H4 (cell line): ENCODE measurements at regions not wholly inside any gene's neighbourhood (a gene's known extent, or its start where the extent isn't known, plus 50 kb on each side); places are given as distances from the start of the nearest gene placed in this dataset.
A peak's percentile ranks its signal among the peaks of the same experiment; 100 is the strongest.

Experiments used
- DNase-seq: peaks from one replicate; pipeline ENCODE4 v3.0.0-alpha.2; 2015; ENCODE audit warnings: low spot score

- DNase-seq: no peak
These were observed 202.5 kb upstream of the CDH7 start for GRCh38 chr18:65548316-65548715.

GRCh38 chr18:65547046-65547445, 203.8 kb upstream of the CDH7 start:
- no peak for DNase-seq

- no peak for DNase-seq
These were observed 206.1 kb upstream of the CDH7 start for GRCh38 chr18:65544701-65545100.

- DNase-seq: peak; percentile 32
These were observed 222.8 kb upstream of the CDH7 start for GRCh38 chr18:65527879-65528633.

DNA sequence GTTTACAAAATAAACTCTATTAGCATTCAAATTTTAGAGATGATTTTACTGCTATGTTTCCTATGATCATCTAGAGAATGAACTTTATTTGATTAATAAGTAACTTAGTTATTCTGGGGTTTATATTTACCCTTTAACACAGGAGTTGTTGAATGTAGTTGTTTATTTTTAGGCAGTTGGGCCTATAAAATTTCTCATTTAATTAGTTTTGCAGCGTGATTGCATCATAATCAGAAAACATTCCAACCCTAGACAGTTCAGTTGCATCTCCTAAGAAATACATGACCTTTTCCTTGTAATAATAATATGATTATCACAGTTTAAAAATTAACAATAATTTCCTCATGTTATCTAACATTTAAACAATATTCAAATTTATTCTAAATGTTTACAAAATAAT, 224.7 kb upstream of the CDH7 start:
- no peak for DNase-seq

DNA sequence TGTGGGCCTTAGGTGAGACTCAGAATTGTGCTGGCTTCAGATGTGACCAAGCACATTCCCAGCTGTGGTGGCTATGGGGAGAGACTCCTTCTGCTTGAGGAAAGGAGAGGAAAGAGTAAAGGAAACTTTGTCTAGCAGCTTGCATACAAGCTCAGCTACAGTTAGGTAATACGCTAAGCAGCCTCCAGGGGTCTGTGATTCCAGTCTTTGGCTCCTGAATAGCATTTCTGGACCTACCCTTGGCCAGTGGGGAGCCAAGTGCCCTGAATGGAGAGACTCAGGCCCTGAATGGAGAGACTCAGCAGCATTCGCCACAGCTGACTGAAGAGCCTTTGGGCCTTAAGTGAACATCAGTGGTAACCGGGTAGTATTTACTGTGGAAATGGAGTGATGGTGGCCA, 227.4 kb upstream of the CDH7 start:
- DNase-seq: no peak

DNA sequence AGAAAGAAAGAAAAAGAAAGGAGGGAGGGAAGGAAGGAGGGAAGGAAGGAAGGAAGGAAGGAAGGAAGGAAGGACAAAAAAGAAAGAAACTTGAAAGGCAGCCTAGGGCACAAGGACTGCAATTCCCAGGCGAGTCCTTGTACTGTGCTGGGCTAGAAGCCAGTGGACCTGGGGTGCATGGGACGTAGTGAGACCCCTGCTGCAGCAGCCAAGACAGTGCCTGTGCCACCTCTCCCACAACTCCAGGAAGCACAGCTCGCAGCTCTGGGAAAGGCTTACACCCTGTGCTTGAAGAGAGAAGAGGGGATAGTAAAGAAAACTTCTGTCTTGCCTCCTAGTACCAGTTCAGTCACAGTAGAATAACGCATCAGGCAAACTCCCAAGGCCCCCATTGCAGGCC, 227.9 kb upstream of the CDH7 start:
- DNase-seq: no peak

DNA sequence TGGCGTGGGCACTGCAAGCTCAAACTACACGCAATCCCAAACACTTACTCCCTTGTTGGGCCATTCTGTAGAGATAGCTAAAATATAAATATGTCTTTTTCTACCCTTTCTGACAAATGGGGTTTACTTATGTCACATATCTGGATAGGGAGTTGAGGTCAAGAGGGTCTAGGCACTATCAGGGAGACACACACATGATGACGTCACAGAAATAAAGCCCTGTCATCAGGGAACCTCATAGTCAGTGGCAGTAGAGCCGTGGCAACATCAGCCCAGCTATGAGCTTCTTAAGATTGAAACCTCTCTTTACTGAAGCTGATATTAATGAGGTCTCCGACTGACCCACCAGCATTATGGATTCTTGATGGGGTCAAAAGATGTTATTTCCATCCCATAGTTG, 234.6 kb upstream of the CDH7 start:
- no peak for DNase-seq

DNA sequence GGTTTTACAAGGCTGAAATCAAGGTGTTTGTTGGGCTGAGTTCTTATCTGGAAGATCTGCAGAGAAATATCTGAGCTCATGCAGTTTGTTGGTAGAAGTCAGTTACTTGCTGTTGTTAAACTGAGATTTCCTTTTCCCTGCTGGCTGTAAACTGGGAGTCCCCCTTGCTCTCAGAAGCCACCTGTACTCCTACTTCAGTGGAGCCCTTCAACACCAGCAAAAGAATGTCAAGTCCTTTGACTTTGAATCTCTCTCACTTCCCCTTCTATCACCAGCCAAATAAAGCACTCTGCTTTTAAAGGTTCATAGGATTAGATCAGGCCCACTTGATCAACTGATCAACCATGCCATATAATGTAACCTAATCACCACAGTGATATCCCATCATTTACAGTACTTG, 252.2 kb upstream of the CDH7 start:
- no peak for DNase-seq

- no peak for DNase-seq
These were observed 263.2 kb upstream of the CDH7 start for GRCh38 chr18:65487569-65487968.

DNA sequence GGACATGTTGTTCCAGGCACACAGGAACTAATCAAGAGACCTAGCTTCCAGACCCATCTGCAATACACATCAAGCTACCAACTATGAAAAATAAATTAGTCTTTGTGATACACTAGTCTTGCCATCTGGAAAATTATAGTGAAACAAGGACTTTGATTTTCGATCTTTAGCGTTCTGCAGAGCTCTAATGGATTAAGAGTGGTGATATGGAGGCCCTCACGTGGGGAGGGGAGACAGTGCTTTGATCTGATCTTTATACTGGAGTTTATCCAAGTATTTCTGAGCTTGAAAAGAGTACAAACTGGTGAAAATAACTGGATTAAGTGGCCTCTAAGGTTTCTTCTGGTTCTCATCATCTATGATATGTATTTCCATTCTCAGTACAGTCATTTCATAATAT, 273.4 kb upstream of the CDH7 start:
- DNase-seq: no peak

- DNase-seq: no peak
These were observed 281.9 kb upstream of the CDH7 start for GRCh38 chr18:65468881-65469280.

DNA sequence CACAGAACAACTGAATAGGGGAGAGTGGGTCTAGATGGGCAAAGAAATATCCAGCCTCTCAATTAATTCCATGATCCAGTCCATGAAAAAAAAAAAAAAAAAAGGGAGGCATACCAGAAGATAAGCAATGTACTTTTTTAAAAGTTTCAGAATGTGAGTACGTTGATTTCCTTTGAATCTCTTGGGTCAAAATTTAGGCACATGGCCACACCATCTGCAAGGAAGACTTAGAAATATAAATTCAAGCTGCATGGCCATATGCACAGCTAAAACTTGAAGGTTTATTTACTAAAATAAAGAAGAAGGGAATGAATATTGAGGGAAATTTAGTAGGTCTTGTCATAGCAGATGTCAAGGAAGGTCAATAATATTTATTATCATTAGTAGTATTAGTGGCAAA, 286.5 kb upstream of the CDH7 start:
- DNase-seq: no peak

DNA sequence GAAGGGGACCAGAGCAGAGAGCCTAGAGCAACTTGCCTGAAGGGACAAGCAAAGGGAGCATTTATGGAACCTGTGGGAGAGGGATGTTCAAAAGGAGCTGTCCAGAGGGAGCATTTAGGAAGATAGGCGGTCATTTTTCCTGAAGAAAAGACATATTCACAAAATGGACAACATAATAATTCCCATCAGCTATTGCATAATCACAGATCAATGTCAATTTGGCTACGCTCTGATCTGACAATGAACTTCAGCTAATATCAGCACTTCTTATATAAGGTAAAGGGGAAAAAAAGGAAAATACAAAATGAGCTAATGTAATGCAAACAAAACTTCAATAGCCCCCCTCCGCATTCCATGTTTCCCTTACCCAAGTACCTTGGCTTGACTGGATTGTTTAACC, 291.1 kb upstream of the CDH7 start:
- DNase-seq: no peak

DNA sequence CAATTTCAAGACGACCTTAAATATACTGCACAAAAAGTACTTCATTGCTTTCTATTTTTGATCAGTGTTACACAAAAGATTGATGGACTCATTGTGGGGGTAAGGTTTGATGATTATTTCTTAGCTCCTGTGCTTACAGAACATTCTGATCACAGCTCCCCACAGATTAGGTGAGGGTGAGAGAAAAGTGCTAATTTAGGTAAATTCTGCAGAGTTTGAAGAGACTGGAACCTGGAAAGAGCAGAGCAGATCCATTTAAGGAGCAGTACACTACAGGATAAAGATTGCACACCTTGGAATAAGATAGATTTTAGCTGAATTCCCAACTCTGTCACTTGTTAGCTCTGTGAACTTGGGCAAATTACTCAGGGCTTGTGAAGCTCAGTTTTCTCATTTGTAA, 291.9 kb upstream of the CDH7 start:
- no peak for DNase-seq

DNA sequence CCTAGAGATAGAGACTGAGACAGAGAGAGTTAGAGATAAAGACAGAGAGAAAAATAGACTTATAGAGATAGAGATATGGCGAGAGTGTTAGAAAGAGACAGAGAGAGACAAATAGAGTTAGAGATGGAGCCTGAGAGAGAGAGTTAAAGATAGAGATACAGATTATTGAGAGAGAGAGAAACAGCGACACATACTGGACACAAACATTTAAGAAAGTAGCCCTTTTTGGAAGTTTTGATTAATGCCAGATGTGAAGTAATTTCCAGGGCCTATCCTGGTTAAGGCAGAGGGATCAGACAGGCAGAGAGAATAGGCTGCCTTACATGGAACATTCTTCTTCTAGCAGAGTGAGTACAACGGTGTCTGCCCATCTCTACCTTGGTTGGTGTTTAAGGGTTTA, 311.6 kb upstream of the CDH7 start:
- DNase-seq: peak; percentile 71

DNA sequence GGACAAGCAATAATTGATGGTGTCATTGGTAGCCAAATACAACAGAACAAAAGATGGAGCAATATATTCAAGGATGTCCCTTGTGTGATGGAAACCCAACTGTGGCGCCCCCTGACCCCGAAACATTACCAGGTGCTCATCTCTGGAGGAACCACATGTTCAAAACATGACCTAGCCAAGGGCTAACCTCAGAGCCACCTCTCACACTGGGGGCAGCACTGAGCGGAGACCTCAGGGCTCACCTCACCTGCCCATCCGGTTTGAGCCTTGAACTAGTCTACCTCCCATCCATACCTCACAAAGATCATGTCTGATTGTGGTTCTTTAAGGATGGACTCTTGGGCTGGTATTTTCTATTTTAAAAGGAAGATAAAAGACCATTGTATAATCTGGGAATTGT, 314.4 kb upstream of the CDH7 start:
- DNase-seq: no peak

- DNase-seq: no peak
These were observed 315.3 kb upstream of the CDH7 start for GRCh38 chr18:65435534-65435933.

DNA sequence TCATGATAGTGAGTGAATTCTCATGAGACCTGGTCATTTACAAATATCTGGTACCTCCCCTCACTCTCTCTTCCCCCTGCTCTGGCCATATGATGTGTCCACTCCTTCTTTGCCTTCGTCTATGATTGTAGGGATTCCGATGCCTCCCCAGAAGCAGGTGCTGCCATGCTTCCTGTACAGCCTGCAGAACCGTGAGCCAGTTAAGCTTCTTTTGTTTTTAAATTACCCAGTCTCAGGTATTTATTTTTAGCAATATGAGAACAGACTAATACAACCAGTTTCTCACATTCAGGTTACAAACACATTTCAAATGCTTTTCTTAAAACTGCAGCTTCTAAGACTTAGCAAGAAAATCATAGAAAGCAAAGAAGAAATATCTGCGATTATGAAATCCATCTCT, 321.2 kb upstream of the CDH7 start:
- DNase-seq: no peak

DNA sequence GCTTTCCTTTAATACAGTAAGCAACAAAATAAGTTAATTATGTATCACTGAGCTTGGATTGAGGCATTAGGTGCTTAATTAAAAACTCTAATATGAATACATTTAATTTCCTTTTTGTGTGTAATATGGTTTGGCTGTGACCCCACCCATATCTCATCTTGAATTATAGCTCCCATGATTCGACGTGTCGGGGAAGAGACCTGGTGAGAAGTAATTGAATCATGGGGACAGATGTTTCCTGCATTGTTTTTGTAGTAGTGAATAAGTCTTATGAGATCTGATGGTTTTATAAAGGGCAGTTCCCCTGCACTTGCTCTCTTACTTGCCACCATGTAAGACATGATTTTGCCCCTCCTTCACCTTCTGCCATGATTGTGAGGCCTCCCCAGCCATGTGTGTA, 325.4 kb upstream of the CDH7 start:
- DNase-seq: no peak

DNA sequence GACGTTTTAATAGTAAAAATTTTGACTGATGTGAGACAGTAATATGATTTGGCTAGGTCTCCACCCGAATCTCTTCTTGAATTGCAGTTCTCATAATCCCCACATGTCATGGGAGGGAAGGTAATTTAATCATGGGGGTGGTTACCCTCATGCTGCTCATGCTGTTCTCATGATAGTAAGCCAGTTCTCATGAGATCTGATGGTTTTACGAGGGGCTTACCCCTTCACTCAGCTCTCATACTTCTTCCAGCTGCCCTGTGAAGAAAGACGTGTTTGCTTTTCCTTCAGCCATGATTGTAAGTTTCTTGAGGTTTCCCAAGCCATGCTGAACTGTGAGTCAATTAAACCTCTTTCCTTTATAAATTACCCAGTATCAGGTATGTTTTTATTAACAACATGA, 327.0 kb upstream of the CDH7 start:
- DNase-seq: no peak

GRCh38 chr18:65422544-65423136, 328.2 kb upstream of the CDH7 start:
- no peak for DNase-seq

DNA sequence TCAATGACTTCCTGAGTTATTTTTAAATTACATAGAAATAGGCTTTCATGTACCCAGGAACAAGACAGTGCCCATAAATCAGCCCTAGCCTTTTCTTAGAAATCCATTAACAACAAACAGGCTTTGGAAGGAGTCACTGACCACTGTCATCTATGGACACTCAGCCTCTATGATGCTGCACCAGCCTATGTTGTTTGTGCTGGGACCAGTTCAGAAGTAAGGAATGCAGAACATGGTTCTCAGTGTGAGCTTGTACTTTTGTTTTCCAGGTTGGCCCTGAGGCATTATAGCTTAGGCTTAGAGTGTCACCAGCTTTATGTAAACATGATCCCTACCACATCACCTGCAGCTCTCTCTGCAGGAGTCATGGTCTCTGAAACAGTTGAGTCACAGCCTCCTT, 335.7 kb upstream of the CDH7 start:
- DNase-seq: no peak

DNA sequence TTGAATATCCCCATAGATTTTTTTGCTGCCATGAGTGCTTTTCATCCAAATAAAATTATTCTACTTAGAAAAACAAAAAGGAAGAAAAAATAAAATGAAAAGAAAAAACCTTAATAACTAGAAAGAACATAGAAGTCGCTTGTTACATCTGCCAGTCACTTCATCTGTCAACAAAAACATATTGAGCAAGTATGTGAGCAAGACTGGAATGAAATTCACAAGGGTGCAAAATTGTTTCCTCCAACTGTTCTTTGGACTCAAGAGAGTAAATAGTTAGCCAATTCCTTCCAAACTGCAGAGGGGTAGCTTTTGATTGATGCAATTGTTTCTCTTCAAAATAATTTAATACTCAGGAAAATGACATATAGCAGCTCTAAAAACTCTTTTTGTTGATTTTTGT, 336.3 kb upstream of the CDH7 start:
- DNase-seq: no peak
